GM18499 (cell line): ENCODE measurements at regions not wholly inside any gene's neighbourhood (a gene's known extent, or its start where the extent isn't known, plus 50 kb on each side); places are given as distances from the start of the nearest gene placed in this dataset.

Source experiments
- ATAC-seq: cut with Tn5 transposase; IDR thresholded peaks from one replicate; pipeline ENCODE4 v1.9.1; 2021; ENCODE audit warnings: moderate number of reproducible peaks; ENCODE audit not compliant: insufficient read depth, unreplicated experiment

DNA sequence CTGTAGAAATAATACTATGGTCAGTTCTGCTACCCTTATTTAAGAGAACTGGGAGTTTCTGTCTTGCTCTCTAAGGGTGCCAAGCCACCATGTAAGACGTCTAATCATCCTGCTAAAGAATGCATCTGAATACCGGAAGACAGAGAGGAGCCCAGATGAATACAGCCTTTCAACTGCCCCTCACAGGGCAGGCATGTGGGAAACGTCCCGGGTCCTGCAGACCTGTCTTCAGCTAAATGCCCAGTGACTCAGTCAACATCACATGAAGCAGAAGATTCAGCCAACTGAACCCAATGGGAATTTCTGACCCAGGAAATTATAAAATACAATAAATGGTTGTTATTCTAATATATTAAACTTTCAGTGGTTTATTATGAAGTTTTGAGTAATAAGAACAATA, 2141.0 kb upstream of the AGA start:
- no peak for ATAC-seq

DNA sequence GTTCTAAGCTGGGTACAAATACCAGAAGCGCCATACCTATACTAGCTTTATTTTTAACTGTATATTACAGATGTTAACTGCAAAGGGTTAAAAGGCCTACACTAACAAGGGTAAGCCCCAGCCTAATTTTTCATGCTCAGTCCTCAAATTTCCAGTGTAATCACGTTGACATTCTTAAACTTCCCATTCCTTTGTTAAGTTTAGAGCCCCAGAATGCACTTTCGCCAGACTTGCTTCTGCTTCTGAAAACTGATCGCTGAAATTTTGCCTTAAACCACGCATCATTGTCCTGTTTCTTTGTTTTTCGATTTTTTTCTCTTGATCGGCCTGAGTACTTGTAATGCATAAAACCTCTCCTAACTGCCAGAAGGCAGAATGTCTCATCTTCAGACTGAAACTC, 2141.9 kb upstream of the AGA start:
- ATAC-seq: no peak

DNA sequence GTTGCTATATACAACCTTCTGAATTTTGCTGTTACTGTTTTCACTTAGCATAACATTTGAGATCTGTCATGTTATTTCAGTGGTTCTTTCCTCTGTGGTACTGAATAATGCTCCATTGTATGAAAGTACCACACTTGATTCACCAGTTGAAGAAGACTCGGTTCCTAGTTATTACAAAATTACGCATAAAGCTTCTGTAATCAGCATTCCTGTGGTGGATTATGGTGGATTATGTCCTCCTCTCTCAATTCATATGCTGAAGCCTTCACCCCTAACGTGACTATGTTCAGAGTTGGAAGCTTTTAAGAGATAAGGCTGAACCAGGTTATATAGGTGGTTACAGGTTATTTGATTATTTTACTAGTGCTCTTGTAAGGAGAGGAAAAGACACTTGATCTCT, 2143.5 kb upstream of the AGA start:
- ATAC-seq: no peak

- no peak for ATAC-seq
Measured at GRCh38 chr4:179586460-179586859, 2144.2 kb upstream of the AGA start.

DNA sequence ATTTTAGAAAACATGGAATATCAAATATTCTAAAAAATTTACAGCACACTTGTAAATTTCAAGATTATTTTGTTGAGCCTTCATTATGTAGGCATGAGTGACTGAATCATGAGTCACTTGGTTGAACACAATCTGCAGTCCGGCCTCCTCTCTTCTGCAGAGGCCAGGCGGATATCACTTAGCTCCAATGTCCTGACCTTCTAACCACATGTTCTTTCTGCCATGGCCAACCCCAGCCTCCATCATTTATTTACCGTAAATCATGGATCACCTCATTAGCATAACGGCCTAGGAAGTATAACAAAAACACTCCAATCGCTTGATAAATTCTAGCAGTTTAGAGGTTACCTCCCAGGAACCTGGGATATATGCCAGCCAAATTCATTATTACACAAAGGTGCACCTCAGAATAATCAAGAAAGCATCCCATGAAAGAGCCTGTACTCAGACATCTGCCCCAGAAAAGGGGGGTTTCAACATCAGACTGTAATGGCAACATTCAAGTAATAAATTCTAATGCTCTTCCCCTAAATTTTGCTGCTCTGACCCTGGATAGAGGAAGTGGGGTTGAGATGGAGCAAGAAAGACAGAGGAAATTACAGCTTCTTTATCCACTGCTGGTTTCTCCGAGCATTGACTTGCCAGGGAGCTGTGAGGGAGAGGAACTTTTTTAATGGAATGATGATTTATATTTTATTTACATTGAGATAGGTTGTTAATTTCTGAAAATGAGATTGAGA, 2153.6 kb upstream of the AGA start:
- ATAC-seq: no peak

DNA sequence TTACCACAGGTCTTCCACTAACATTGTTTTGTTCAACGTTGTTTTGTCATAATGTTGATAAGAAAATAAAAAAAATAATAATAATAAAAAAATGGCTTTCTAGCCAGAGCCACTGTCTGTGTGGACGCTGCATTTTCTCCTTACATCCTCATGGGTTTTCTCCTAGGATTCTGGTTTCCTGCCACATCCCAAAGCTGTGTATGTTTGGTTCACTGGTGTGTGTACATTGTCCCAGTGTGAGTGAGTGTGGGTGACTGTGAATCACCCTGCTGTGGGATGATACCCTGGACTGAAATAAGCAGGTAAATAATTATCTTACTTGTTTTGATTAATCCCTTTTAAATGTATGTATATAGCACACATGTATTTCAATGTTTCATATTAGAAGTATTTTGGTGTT, 2154.4 kb upstream of the AGA start:
- ATAC-seq: no peak

DNA sequence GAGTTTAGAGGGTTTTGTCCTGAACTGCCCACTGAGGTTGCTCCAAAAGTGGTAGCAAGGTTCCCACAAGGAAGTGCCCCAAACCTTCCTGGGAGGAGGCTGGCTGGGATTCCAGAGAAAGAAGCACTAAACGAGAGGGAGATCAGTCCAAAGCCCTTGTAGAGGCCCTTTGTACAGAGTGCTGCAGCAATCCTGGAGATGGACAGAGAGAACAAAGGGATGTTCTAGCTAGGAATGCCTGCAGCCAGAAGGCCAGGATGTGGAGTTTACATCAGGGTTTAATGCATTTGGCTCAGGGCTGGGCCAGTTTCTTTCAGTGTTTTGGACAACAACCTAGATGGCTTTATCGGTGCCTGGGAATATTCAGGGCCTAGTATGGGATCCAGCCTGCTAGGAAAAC, 2155.1 kb upstream of the AGA start:
- ATAC-seq: no peak

- no peak for ATAC-seq
Measured at GRCh38 chr4:179601671-179602070, 2159.4 kb upstream of the AGA start.

DNA sequence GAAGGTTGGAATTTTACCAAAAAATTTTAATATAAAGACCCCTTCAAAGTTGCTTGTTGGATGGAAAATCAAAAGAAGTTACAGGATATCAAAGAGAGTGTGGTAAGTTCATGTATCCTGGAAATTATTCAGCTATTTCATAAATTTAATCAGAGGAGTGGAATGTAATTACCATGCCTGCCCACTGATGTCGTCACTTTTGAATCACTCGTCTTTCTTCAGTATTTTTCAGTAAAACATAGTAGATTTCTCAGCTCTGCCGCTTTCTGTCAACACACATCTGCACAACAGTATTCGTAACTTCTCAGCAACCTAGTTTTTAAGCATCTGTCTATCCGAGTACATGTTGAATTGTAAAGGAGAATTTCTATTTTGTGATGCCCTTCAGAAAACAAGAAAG, 2163.0 kb upstream of the AGA start:
- no peak for ATAC-seq

DNA sequence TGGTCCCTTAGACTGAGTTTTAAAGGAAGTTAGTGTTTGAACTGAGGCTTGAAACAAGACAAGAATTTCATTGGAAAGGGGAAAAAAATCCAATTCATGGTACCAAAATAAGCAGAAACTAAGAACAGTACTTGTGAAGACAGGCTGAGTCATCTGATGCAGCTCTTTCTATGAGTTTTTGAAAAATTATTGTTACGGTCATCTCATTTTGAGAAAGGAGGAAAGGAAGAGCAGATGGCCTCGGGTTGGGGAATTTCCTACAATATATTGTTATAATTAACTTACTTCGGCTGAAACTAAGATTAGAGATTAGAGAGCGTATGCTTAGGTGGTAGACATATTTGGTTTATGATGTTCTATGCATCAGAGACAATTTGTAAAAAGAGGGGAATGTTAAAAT, 2164.8 kb upstream of the AGA start:
- ATAC-seq: no peak

- no peak for ATAC-seq
Measured at GRCh38 chr4:179615704-179616103, 2173.5 kb upstream of the AGA start.

DNA sequence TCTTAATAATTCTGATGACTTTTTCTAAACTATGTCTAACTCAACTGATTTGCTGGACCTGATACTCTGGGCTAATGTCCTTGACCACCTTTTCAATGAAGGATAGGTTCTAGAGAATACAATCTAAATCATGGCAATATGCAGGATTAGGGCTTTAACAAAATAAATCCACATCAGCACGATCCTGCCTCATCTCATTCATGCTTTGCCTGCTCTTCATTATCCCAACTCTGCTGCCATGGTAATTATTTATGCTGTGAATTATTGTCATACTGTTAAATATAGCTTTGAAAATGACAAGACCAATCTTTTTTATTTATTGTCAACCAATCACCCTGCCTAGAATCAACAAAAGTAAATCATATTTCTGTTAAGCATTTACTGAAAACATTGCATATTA, 2176.7 kb upstream of the AGA start:
- ATAC-seq: no peak

- no peak for ATAC-seq
Measured at GRCh38 chr4:179624768-179625181, 2182.5 kb upstream of the AGA start.

- no peak for ATAC-seq
Measured at GRCh38 chr4:179625406-179625805, 2183.2 kb upstream of the AGA start.

DNA sequence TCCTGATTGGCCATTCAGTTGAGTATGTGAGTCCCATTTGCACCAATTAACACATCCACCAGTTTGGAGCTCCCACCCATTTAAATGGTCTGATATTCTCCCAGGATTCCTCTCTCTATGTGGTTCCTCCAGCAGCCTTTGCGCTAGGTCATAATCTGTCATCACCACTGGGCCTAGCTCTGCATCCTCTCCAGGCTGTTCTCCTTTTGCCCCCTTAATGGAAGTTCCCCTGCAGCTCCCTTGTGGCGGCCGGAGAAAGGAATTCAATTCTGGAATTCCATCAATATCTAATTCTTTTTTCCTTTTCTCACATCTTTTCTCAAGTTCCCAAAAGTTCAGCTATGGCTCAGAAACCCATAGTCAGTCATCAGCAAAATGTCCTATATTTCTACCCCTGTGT, 2184.4 kb upstream of the AGA start:
- ATAC-seq: no peak

- ATAC-seq: no peak
Measured at GRCh38 chr4:179631321-179631720, 2189.1 kb upstream of the AGA start.

- no peak for ATAC-seq
Measured at GRCh38 chr4:179634862-179635261, 2192.6 kb upstream of the AGA start.

DNA sequence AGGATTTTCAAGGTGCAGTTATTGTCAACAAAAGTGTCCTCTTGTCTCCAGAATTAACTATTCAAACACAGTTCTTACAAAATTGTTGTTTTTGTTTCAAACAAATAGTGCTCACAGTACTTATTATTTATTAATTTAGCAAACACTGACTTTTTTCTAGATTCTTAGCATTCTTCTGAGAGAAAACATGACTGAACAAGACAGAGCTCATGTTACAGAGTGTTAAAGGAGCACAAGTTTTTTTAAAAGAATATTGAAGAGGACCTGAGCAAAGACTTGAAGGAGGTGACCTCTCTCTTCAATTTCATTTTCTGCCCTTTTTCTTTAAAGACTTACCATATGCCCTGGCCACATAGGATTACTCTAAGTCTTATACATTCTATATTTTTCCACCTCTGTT, 2220.3 kb upstream of the AGA start:
- ATAC-seq: no peak

GRCh38 chr4:179663641-179664429, 2221.6 kb upstream of the AGA start:
- no peak for ATAC-seq

DNA sequence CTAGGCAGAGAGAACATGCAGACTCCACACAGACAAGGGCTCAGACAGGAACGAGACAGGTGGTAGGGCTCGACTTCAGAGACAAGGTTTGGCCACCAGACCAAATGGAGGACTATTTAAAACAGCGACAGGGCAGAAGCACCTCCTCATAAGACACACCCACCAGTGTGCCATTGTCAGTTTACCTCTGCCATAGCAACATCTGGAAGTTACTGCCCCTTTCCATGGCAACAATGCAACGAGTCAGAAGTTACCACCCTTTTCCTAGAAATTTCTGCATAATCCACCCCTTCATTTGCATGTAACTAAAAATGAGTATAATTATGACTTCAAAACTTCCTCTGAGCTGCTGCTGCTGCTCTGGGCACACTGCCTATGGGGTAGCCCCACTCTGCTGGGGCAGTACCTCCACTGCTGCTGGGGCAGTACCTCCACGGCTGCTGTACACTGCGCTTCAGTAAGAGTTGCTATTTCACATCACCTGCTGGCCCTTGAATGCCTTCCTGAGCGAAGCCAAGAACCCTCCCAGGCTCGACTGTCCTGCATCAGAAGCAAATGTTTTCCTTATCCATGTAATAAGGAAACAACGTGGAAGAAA, 2222.3 kb upstream of the AGA start:
- ATAC-seq: no peak

DNA sequence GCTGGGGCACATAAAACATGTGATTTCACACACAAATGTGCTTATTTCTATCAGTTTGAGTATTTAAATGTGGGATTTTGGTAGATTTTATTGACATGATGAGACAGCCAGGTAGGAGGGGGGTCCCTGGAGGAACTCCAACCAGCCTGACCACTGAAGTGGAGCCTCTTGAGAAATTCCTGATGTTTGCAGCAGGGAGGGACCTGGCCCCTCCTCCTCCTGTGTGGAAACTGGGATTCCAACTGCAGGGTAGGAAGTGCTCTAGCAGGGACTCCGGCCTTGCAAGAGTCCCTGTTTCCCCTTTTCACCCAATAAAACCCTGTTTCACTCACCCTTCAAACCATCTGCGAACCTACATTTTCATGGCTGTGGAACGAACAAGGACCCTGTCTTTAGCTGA, 2224.0 kb upstream of the AGA start:
- no peak for ATAC-seq

DNA sequence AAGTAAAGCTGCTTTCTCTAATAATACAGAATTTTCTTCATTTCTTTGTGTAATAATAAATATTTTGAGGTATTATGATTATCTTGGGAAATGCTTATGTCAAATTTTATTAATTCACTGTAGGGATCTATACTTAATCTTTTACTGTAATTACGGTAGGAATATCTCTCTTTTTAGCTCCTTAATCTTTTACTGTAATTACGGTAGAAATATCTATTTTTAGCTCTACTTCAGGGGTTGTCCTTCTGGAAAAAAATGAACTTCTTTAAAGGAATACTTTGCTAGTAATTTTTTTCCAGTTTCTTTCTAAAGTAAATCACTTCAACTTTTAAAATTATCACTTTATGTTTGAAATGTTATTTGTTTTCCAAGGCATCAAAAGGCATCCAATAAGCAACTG, 2229.4 kb upstream of the AGA start:
- no peak for ATAC-seq
